NCI-H1105 treated with DMSO at 0.1 percent for 48 hours (cell line): ENCODE measurements at regions not wholly inside any gene's neighbourhood (a gene's known extent, or its start where the extent isn't known, plus 50 kb on each side); places are given as distances from the start of the nearest gene placed in this dataset.

ENCODE experiments used
- DNase-seq: peaks from one replicate; lab custom pipeline; 2025; lab: John Stamatoyannopoulos, UW

- DNase-seq = no peak
Observed at GRCh38 chr10:124302951-124303505, 115.7 kb downstream of the OAT start.

GRCh38 chr10:124301736-124302135 lies 117.0 kb downstream of the OAT start:
- DNase-seq = no peak

DNA sequence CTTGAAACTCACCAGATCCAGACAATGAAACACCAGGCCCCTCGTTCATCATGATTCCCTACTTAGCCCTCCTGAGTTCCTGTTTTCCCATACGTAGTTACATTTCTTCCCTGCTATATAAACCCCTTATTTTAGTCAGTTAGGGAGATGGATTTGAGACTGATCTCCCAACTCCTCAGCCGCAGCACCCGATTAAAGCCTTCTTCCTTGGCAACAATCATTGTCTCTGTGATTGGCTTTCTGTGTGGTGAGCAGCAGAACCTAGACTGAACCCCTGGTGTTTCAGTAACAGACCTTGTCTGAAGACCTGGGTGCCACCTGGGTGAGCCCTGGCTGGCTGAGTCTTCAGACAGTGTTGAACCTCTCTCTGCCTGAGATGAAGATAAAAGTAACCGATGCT lies 118.0 kb downstream of the OAT start:
- DNase-seq = no peak

DNA sequence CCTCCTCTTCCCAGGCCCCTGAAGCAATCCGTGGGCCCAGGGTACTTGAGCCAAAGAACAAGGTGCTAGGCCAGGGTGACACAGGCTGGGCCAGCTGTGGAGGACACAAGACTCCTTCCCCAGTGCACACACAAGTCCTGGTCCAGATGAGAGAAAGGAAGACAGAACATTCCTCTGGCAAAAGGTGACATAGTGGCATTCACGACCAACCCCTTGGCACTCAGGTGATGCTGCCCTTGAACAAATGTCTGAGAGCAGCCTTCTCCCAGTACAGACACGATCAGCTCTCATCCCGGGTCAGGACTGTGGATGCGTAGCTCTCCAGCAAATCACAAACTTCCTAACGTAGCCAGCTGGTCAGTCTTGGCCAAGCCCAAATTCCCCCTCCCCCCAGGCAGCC lies 118.5 kb downstream of the OAT start:
- no peak for DNase-seq

- no peak for DNase-seq
Observed at GRCh38 chr10:124299696-124300095, 119.0 kb downstream of the OAT start.

GRCh38 chr10:124298891-124299290 lies 119.8 kb downstream of the OAT start:
- no peak for DNase-seq

DNA sequence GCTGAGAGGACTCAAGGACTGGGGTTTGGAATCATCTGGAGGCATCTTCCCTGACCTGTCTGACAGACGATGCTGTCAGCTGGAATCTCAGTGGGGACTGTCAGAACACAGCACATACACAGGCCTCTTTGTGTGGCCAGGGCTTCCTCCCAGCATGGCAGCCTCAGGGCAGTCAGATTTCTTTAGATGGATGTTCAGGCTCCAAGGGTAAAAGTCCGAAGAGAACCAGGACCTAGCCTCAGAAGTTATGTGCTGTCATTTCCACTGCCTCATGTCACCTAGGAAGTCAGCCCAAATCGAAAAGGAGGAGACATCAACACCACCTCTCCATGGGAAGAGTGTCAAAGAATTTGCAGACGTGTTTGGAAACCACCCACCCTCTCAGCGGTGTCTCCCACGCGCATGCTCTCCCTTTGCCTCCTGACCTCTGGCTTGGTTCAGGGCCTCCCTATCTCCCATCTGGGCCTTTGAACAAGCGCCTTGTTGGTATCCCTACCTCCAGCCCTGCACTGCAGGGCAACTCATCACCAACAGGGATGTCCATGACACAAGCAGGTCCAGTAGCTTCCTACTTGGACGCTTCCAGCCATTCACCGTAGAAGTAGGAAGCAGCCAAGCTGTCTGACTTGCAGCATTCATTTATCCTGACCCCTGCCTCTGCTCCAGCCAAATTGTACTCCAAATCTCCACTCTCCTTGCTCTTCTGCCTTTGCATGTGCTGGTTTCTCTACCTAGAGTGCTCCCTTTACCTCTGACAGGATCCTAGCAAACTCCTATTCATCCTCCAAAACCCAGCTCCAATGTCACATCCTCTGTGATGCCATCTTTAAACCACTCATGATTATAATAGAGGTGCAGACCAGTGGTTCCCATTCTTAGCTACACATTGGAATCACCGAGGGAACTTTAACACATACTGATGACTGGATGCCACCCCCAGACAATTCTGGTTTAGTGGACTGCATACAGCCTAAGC lies 121.6 kb downstream of the OAT start:
- DNase-seq = no peak

- peak; percentile 59 for DNase-seq
Observed at GRCh38 chr10:124296121-124296812, 122.5 kb downstream of the OAT start.

DNA sequence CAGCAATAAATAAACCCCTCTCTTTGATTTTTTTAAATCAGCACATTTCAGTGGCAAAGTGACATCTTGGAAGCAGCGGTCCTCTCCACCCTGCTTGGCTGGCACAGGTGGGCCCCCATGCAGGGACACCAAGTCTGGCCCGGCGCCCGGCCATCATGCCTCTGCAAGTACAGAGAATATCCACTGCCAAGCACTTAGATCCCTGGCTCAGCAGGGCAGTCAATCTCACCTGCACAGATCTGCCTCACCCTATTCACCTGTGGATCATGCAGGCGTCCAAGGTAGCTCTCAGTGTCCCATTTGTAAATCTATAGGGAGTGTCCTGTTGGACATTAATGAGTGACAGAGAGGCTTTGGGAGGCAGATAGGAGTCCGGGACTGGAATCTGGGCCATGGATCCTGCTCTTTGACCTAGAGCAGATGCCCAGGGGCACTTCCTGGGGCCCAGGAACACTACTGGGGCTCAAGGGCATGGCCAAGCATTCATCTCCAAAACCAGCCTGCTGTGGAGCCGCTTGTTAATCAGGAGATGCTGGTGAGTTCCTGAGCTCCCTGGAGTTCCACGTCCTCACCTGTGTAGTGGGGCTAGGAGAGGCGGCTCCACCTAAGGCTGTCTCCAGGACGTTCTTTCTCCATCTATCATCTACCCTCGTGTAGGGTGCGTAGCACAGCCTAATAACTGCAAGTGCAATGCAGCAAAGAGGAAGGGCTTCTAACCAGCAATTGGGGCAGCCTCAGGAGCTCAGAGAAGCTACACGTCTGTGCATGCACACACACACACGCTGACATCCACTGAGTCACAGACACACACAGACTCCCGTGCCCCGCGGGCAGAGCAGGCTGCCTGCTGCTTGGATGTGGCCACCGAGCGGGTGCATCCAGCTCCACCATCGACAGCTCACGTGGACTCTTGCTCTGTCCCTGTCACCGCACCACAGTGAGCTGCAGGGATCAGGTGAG lies 123.6 kb downstream of the OAT start:
- peak; percentile 51 for DNase-seq

DNA sequence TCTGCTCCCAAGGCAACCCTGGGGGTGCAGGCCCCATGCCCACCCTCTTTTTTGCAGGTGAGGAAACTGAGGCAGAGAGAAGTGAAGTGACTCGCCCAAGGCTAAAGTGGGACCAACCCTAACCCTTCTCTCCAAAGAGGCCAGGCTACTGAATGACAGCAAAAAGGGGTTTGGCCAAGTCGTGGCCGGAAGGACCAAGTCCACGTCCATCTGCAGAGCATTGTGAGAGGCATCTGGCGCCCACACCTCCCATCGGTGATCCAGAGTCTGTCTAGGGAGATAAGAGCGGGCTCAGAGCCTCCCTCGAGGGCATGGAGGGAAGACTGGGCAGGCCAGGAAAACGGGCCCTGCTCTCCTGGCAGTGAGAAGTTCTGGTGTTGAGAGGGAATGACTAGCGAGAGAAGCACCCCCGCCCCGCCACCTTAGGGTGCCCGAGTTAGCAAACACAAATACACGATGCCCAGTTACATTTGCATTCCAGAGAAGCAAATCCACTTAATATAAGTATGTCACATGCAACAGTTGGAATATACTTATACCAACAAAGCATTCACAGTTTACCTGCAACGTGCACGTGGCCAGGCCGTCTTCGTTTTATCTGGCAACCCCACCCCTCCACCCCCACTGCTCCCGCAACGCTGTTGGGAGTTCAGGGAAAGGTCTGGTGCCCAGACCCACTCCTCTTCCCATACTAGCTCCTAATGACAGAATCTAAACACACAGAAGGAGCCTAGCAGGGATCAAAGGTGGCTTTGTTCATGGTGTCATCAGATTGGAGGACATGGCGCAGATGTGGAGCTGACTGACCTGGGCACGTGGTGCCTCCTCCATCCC lies 124.9 kb downstream of the OAT start:
- no peak for DNase-seq

- no peak for DNase-seq
Observed at GRCh38 chr10:124292911-124293615, 125.7 kb downstream of the OAT start.

- DNase-seq = no peak
Observed at GRCh38 chr10:124291001-124291701, 127.6 kb downstream of the OAT start.

DNA sequence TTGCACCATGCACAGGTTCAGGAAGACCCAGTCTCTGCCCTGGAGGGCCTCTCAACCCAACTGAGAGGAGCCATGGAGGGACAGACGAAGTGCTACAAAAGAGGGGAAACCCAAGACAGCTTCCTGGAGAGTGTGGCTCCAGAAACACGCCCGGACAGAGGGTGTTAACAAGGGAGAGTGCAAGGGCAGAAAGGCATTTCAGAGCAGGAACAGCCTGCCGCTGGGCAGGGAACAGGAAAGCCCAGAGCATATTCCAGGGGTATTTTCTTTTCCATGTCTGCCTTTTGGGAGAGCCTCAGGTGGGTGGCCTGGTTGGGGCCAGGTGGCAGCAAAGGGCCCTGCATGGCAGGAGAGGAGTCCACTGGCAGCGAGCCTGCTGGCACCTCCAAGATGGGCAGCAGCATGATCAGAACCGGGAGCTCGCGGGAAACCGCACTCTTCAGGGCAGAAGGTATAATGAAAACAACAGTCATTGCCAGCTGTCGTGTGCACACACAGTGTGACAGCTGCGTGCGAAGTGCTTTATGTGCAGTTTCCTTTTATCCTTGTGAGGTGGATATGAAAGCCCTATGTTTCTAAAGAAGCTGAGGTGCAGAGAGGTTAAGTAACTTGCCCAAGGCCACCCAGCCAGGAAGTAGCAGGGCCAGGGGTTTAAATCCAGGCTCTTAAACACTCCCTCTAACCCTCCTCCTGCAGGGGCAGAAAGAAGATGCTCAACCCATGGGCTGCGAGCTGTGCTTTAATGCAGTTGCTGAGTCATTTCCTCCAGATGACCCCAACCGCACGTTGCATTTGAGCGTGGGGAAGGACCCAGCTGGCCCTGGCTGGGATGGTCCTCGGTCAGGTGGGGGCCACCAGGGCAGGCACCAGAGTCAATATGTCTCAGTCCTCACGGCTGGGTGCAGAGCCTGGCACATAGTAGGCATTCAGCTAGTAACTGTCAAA lies 128.6 kb downstream of the OAT start:
- DNase-seq = no peak

DNA sequence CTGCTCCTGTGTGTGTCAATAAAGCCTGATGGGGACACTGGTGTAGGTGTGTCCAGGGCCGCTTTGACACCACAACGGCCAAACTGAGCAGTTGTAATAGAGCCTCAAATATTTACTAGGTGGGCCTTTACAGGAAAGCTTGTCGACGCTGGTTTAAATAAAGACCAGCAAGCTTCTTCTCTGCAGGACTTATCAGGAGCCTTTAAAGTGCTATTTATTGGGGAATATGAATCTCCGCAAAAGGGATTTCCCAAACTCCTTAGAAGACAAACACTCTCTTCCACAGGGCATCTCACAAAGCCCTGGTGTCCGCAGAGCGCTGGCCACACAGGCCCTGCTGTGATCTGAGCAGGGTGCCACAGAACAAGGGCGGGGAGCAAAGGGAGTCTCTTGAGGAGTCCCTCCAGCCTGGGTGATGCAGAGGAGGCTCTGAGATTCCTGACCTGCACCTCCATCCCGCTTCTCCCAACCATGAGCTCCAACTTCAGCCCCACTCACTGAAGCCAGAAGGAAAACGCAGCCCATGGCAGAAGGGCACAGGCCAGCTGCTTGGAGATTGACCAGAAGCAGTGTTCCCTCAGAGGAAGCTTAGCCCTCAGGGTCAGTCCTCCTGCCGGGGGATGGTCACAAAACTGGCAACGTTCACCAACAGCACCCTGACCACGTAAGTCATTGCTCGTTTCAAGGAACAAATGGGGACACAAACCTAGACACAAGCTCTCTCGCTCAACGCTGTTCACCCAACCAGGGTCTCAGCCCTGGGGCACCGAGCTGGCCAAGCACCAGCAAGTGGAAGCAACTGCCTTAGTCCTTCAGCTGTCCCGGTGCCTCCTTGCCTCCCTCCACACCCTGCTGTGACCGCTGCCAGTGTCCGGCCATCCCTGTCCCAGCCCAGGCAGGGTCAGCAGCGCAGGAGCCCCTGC lies 129.5 kb downstream of the OAT start:
- DNase-seq = no peak

DNA sequence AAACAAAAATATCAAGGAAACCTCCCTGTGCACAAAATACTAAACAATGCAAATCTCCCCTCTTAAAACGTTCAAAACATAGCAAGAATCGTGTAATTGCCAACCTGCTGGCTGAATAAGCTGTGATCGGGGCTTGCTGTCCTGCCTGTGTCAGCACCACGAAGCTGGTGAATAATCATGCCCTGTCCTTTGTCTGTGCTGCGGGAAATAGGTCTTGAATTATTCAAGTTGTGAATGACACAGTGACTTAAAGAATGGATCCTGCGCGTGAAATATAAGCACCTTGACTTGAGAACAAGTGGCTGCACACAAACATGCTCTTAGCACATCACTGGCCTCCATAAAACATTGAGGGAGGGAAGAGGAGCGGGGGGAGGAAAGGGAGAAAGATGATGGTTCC lies 130.2 kb downstream of the OAT start:
- no peak for DNase-seq

GRCh38 chr10:124287791-124288190 lies 130.9 kb downstream of the OAT start:
- DNase-seq = no peak

DNA sequence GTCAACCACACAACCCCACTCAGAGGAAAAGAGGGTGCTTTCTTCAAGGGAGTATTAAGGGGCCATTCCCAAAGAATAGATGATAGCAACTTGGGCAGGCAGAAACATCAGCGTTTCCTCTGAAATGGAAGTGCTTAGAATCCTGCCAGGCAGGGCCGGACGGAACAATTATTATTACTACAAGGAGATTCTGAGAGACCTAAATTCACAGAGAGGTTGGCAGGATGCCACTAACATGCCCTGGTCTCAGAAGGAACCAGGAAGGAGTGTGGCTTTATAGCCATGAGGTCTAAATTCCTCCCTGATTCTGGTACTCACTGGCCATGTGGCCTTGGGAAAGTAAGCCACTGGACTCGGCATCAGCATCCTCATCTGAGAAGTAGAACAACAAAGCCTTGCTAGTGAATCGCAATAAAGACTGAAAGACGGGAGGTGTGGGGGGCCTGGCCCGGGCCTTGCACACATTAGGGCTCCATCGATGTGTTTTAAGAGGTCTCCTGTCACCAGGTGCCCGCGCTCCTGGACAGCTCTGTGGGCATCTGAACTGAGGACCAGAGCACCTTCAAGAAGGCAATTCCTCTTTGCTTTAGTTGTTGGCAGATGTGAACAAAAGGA lies 131.5 kb downstream of the OAT start:
- no peak for DNase-seq
